OCI-LY7 (cell line): ENCODE measurements at regions not wholly inside any gene's neighbourhood (a gene's known extent, or its start where the extent isn't known, plus 50 kb on each side); places are given as distances from the start of the nearest gene placed in this dataset.

Experiments used
- BruUV-seq: library from RNA; stranded (reverse); fragments of 400-500 nt; replicated peaks from 2 replicates; lab custom pipeline; 2021; lab: Mats Ljungman, UMichigan
- CTCF ChIA-PET: fragments of 300-600 bp; sonication (Branson Sonifier 250); formaldehyde crosslinking; loops from one replicate; lab custom pipeline; 2022; ENCODE audit warnings: antibody characterized with exemption; ENCODE audit not compliant: unreplicated experiment; lab: Charles Lee
- POLR2A ChIA-PET: fragments of 300-600 bp; sonication (Branson Sonifier 250); formaldehyde crosslinking; loops from one replicate; lab custom pipeline; 2022; ENCODE audit warnings: antibody characterized with exemption; lab: Charles Lee
- DNase-seq: peaks from one replicate; pipeline ENCODE4 v3.0.0-alpha.2; 2015; ENCODE audit warnings: low spot score
- H2AFZ ChIP-seq: fragments of 200-600 bp; sonication (generic), shearing (Covaris generic); 2 replicates; pipeline ENCODE4 v1.6.1; 2014; ENCODE audit warnings: mild to moderate bottlenecking, antibody characterized with exemption, low read length, moderate library complexity
- H3K27ac ChIP-seq: fragments of 200-600 bp; sonication (generic); 2 replicates; pipeline ENCODE4 v1.5.1; 2014; ENCODE audit warnings: mixed run types, low read depth, mild to moderate bottlenecking, moderate library complexity, low read length, inconsistent platforms; ENCODE audit not compliant: poor library complexity, severe bottlenecking
- H3K36me3 ChIP-seq: fragments of 200-600 bp; sonication (generic); 2 replicates; pipeline ENCODE4 v1.6.1; 2014; ENCODE audit warnings: mild to moderate bottlenecking, antibody characterized with exemption, low read length, moderate library complexity, mixed read lengths; ENCODE audit not compliant: insufficient read depth
- H3K4me1 ChIP-seq: fragments of 200-600 bp; sonication (generic); 2 replicates; pipeline ENCODE4 v1.5.1; 2014; ENCODE audit warnings: mild to moderate bottlenecking, low read length; ENCODE audit not compliant: insufficient read depth, poor library complexity, severe bottlenecking
- H3K4me2 ChIP-seq: fragments of 200-600 bp; sonication (generic); 2 replicates; pipeline ENCODE4 v1.6.1; 2014; ENCODE audit warnings: mild to moderate bottlenecking, low read length
- H3K4me3 ChIP-seq: fragments of 200-600 bp; sonication (generic); 2 replicates; pipeline ENCODE4 v1.5.1; 2014; ENCODE audit warnings: mild to moderate bottlenecking, low read depth, low read length; ENCODE audit not compliant: poor library complexity, severe bottlenecking
- H3K79me2 ChIP-seq: fragments of 200-600 bp; sonication (generic); 2 replicates; pipeline ENCODE4 v1.6.1; 2016; ENCODE audit warnings: low read depth, mild to moderate bottlenecking, low read length, moderate library complexity, mixed read lengths; ENCODE audit not compliant: insufficient read depth
- H3K9me2 ChIP-seq: fragments of 200-600 bp; sonication (generic); 2 replicates; pipeline ENCODE4 v1.6.1; 2016; ENCODE audit warnings: mild to moderate bottlenecking, low read length, mixed read lengths; ENCODE audit not compliant: insufficient read depth
- H3K9me3 ChIP-seq: fragments of 200-600 bp; sonication (generic); 2 replicates; pipeline ENCODE4 v1.6.1; 2014; ENCODE audit warnings: mild to moderate bottlenecking, mixed run types, low read length, mixed read lengths
- H4K20me1 ChIP-seq: fragments of 200-600 bp; sonication (generic); 2 replicates; pipeline ENCODE4 v1.6.1; 2014; ENCODE audit warnings: mild to moderate bottlenecking, antibody characterized with exemption, low read length, moderate library complexity, mixed read lengths; ENCODE audit not compliant: insufficient read depth
- CTCF ChIP-seq: fragments of 200-600 bp; sonication (generic); conservative IDR thresholded peaks from 2 replicates; pipeline ENCODE4 v1.5.1; 2014; ENCODE audit warnings: mild to moderate bottlenecking, antibody characterized with exemption, low read length, moderate library complexity, mixed read lengths
- EZH2phosphoT487 ChIP-seq: fragments of 200-600 bp; sonication (generic); IDR thresholded peaks from 2 replicates; pipeline ENCODE4 v1.6.1; 2018; ENCODE audit warnings: low read depth, borderline replicate concordance, mild to moderate bottlenecking, mixed run types, antibody characterized with exemption, low read length, moderate library complexity, mixed read lengths
- intact Hi-C: fragments of 100-400 bp; cut with micrococcal nuclease; formaldehyde crosslinking; loops from one replicate; pipeline ENCODE4 v1.10.0; 2022; ENCODE audit not compliant: unreplicated experiment

DNA sequence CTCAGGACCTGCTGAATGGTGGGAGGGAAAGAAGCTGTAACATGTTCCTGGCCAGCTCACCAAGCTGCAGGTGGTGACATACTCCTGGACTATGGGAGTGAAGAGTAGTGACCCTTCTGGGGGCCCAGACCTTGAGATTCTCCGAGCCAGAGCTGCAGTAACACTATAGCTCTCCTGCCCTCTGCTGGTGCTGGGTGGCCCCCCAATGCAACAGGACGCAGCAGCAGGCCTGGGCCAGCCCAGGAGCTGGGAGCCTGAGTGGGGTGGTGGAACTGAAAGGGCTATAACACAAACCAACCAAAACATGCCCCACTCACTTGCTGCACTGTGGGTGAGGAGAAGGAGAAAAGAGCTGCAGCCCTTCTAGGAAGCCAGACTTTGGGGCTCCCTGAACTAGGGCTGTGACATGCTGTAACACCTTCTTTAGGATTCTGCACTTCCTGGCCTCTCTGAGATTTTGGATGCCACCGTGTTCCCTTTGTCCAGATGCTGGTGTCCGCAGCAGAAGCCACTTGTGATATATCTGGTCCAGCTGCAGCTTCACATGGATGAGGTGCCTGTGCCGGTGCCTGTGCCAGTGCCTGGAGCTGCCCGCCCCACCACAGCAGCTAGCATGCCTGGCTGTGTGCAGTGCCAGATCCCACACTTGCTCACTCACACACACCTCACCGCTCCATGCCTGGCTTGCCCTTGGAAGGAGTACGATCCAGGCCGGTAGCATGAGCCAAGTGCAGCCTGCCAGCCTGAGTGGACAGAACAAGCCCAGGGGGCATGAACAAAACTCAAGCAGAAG is 636.8 kb upstream of the KCNMB2 start:
- no TSS peak for BruUV-seq
- Histone ChIP-seq H4K20me1 (no peaks in the 10 kb centered on the region), H3K36me3 (no peaks in the 10 kb centered on the region), H3K9me3 (no peaks in the 10 kb centered on the region), H3K4me2 (no peak overlapping the region), H3K27ac (no peak overlapping the region), H2AFZ (no peak overlapping the region), H3K9me2 (no peaks in the 10 kb centered on the region), H3K79me2 (no peaks in the 10 kb centered on the region), H3K4me1 (no peaks in the 10 kb centered on the region), H3K4me3 (no peak overlapping the region)
- DNase-seq, result no peak
- POLR2A ChIA-PET, result no interaction called here
- CTCF ChIA-PET, result no interaction called here
- intact Hi-C loops, result no loop called here
- TF ChIP-seq CTCF (no peak), EZH2phosphoT487 (no peak)

DNA sequence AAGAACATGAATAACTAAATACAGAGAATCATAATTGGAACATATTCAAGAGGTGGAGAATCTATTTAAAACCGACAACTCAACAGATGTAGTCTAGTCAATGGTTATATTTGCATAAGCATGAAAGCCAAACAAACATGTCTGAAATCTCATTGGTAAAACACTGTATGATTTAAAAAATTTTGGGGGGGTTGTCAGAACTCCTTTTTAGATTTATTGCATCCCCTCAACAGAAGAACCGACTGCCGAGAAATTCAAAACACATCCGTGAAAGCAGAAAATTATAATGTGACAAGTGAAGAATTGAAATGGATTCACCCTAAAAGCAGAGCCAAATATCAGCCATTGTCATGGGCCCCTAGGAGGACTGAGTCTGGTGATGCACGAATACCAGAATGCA is 633.4 kb upstream of the KCNMB2 start:
- no TSS peak for BruUV-seq
- POLR2A ChIA-PET, result no interaction called here

GRCh38 chr3:177904621-177905020 is 631.6 kb upstream of the KCNMB2 start:
- no peaks in the 10 kb centered on the region for H3K36me3 ChIP-seq
- no peak overlapping the region for H2AFZ ChIP-seq
- H3K4me3 ChIP-seq, result no peak overlapping the region
- H3K9me3 ChIP-seq, result no peaks in the 10 kb centered on the region
- DNase-seq, result no peak
- no peak overlapping the region for H3K4me2 ChIP-seq
- H3K4me1 ChIP-seq, result no peaks in the 10 kb centered on the region
- TF ChIP-seq CTCF (no peak), EZH2phosphoT487 (no peak)
- H3K27ac ChIP-seq, result no peak overlapping the region
- ChIA-PET CTCF (no interaction called here), POLR2A (no interaction called here)
- intact Hi-C loops, result no loop called here
- no peaks in the 10 kb centered on the region for H3K9me2 ChIP-seq
- no peaks in the 10 kb centered on the region for H3K79me2 ChIP-seq
- no TSS peak for BruUV-seq
- H4K20me1 ChIP-seq, result no peaks in the 10 kb centered on the region

More for the DNA sequence above, 633.4 kb upstream of the KCNMB2 start:
- no peaks in the 10 kb centered on the region for H3K36me3 ChIP-seq
- H3K9me2 ChIP-seq, result no peaks in the 10 kb centered on the region
- no peak for DNase-seq
- no peak overlapping the region for H3K4me2 ChIP-seq
- H3K4me3 ChIP-seq, result no peak overlapping the region
- no peaks in the 10 kb centered on the region for H3K4me1 ChIP-seq
- CTCF ChIA-PET, result no interaction called here
- no peaks in the 10 kb centered on the region for H3K79me2 ChIP-seq
- no peaks in the 10 kb centered on the region for H3K9me3 ChIP-seq
- no peak overlapping the region for H3K27ac ChIP-seq
- H4K20me1 ChIP-seq, result no peaks in the 10 kb centered on the region
- TF ChIP-seq EZH2phosphoT487, result no peak
- intact Hi-C loops, result no loop called here
- no peak overlapping the region for H2AFZ ChIP-seq
